ENCODE measurements at regions not wholly inside any gene's neighbourhood (a gene's known extent, or its start where the extent isn't known, plus 50 kb on each side); places are given as distances from the start of the nearest gene placed in this dataset.

GRCh38 chr7:80302636-80303035 is 168.0 kb downstream of the GNAI1 start:
- POLR2A ChIA-PET = no interaction called here
- Histone ChIP-seq H3K4me3 (no peak overlapping the region), H3K27ac (no peak overlapping the region), H3K4me1 (no peaks in the 10 kb centered on the region), H3K9me3 (no peaks in the 10 kb centered on the region), H3K4me2 (no peak overlapping the region)
- ATAC-seq (no peak), FAIRE-seq (no peak), DNase-seq (ENCODE audit: low read depth in 1 of 2, low spot score in 1 of 2) (no peak)
- TF ChIP-seq HDAC2 (IDR thresholded peaks at IDR 0.05) (no peak), HOXA7 (CRISPR knock-in tag; IDR thresholded peaks at IDR 0.05) (no peak), EHMT2 (IDR thresholded peaks at IDR 0.05; ENCODE audit: low read depth) (no peak), TP53 (CRISPR knock-in tag; IDR thresholded peaks at IDR 0.05) (no peak), CBX8 (IDR thresholded peaks at IDR 0.05) (no peak), ZC3H11A (IDR thresholded peaks at IDR 0.05) (no peak), BHLHE40 (IDR thresholded peaks at IDR 0.05; ENCODE audit: low read depth, low read length) (no peak), MYC (IDR thresholded peaks at IDR 0.05; ENCODE audit: borderline replicate concordance, low read length) (no peak), HOXB5 (CRISPR knock-in tag; IDR thresholded peaks at IDR 0.05) (no peak), RFX5 (IDR thresholded peaks at IDR 0.05) (no peak), JUNB (IDR thresholded peaks at IDR 0.05) (no peak), PHF8 (IDR thresholded peaks at IDR 0.05; ENCODE audit: borderline replicate concordance, low read depth) (no peak), JUN (IDR thresholded peaks at IDR 0.05) (no peak), EP300 (IDR thresholded peaks at IDR 0.05) (no peak)
- TF ChIP-seq, protein P1, sequence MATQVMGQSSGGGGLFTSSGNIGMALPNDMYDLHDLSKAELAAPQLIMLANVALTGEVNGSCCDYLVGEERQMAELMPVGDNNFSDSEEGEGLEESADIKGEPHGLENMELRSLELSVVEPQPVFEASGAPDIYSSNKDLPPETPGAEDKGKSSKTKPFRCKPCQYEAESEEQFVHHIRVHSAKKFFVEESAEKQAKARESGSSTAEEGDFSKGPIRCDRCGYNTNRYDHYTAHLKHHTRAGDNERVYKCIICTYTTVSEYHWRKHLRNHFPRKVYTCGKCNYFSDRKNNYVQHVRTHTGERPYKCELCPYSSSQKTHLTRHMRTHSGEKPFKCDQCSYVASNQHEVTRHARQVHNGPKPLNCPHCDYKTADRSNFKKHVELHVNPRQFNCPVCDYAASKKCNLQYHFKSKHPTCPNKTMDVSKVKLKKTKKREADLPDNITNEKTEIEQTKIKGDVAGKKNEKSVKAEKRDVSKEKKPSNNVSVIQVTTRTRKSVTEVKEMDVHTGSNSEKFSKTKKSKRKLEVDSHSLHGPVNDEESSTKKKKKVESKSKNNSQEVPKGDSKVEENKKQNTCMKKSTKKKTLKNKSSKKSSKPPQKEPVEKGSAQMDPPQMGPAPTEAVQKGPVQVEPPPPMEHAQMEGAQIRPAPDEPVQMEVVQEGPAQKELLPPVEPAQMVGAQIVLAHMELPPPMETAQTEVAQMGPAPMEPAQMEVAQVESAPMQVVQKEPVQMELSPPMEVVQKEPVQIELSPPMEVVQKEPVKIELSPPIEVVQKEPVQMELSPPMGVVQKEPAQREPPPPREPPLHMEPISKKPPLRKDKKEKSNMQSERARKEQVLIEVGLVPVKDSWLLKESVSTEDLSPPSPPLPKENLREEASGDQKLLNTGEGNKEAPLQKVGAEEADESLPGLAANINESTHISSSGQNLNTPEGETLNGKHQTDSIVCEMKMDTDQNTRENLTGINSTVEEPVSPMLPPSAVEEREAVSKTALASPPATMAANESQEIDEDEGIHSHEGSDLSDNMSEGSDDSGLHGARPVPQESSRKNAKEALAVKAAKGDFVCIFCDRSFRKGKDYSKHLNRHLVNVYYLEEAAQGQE (IDR thresholded peaks at IDR 0.05) = no peak
- CTCF ChIA-PET = interaction anchor here (0.9 kb wide), 1 partner anchor 15 kb away, joined by 3 read pairs; no protein-coding TSS in a partner anchor
- WGBS (ENCODE audit: missing lambda C conversion rate) = 96% methylated on average over 2 of the region's 2 CpGs

- no peak for TF ChIP-seq CBX8 (IDR thresholded peaks at IDR 0.05)
- TF ChIP-seq ZNF302 (CRISPR knock-in tag; IDR thresholded peaks at IDR 0.05) = no peak
- TF ChIP-seq CHD4 (IDR thresholded peaks at IDR 0.05; ENCODE audit: borderline replicate concordance) = no peak
- TF ChIP-seq, protein P2, sequence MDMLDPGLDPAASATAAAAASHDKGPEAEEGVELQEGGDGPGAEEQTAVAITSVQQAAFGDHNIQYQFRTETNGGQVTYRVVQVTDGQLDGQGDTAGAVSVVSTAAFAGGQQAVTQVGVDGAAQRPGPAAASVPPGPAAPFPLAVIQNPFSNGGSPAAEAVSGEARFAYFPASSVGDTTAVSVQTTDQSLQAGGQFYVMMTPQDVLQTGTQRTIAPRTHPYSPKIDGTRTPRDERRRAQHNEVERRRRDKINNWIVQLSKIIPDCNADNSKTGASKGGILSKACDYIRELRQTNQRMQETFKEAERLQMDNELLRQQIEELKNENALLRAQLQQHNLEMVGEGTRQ (IDR thresholded peaks at IDR 0.05) = no peak
- TF ChIP-seq FOSL2 (IDR thresholded peaks at IDR 0.05) = no peak
- no peak for TF ChIP-seq FOSL2 (CRISPR knock-in tag; IDR thresholded peaks at IDR 0.05)
- no peak for TF ChIP-seq EHF (CRISPR knock-in tag; IDR thresholded peaks at IDR 0.05)
- TF ChIP-seq HOXA7 (CRISPR knock-in tag; IDR thresholded peaks at IDR 0.05) = no peak
- no peak for TF ChIP-seq EP300 (IDR thresholded peaks at IDR 0.05)
- no peak for TF ChIP-seq TFCP2L1 (CRISPR knock-in tag; IDR thresholded peaks at IDR 0.05)
- no peak for TF ChIP-seq ZFP36 (IDR thresholded peaks at IDR 0.05; ENCODE audit: borderline replicate concordance, partially characterized antibody)
- no peak for TF ChIP-seq RFX5 (IDR thresholded peaks at IDR 0.05)
- no peak for TF ChIP-seq ZSCAN20 (CRISPR knock-in tag; IDR thresholded peaks at IDR 0.05)
- TF ChIP-seq BCL3 (IDR thresholded peaks at IDR 0.05) = no peak
- no peak for TF ChIP-seq RARB (CRISPR knock-in tag; IDR thresholded peaks at IDR 0.05)
- no peak for TF ChIP-seq SMC3 (IDR thresholded peaks at IDR 0.05)
- DNase-seq (ENCODE audit: low read depth in 1 of 2, low spot score in 1 of 2) (no peak), FAIRE-seq (no peak), ATAC-seq (no peak)
- ChIA-PET CTCF (interaction anchor here (0.9 to 1.9 kb wide), 2 partner anchors 10 to 16 kb away, joined by 3 to 4 read pairs; no protein-coding TSS in a partner anchor), POLR2A (no interaction called here)
- Histone ChIP-seq H3K9me3 (no peaks in the 10 kb centered on the region), H3K4me2 (no peak overlapping the region), H3K4me1 (no peaks in the 10 kb centered on the region), H3K4me3 (no peak overlapping the region), H3K27ac (no peak overlapping the region)
- 86% methylated on average over 5 of the region's 5 CpGs for WGBS (ENCODE audit: missing lambda C conversion rate)
Observed at GRCh38 chr7:80302078-80302477, 167.4 kb downstream of the GNAI1 start.

All from A549 (cell line).